Left kidney (tissue), 1 donor: ENCODE measurements at regions not wholly inside any gene's neighbourhood (a gene's known extent, or its start where the extent isn't known, plus 50 kb on each side); places are given as distances from the start of the nearest gene placed in this dataset.
"Not testable (repeated sequence)": the region's sequence is repeated elsewhere in the genome, so short reads cannot be mapped to it uniquely, and the experiment has no call there.

ENCODE experiments used
- DNase-seq: peaks from one replicate; pipeline ENCODE4 v3.0.0-alpha.2; 2013

- DNase-seq: no peak
Measured at GRCh38 chrX:117843749-117844148, 272.9 kb downstream of the KLHL13 start.

- DNase-seq: peak; percentile 36
Measured at GRCh38 chrX:117840645-117841044, 276.0 kb downstream of the KLHL13 start.

GRCh38 chrX:117839544-117839943, 277.1 kb downstream of the KLHL13 start:
- no peak for DNase-seq

GRCh38 chrX:117838581-117839331, 277.9 kb downstream of the KLHL13 start:
- DNase-seq: no peak

- no peak for DNase-seq
Measured at GRCh38 chrX:117835034-117835433, 281.6 kb downstream of the KLHL13 start.

- DNase-seq: no peak
Measured at GRCh38 chrX:117834076-117834475, 282.5 kb downstream of the KLHL13 start.

GRCh38 chrX:117821472-117821871, 295.1 kb downstream of the KLHL13 start:
- not testable (repeated sequence) for DNase-seq

- DNase-seq: no peak
Measured at GRCh38 chrX:117808426-117808825, 308.2 kb downstream of the KLHL13 start.

- DNase-seq: no peak
Measured at GRCh38 chrX:117803463-117803862, 313.1 kb downstream of the KLHL13 start.

GRCh38 chrX:117788339-117788738, 328.3 kb downstream of the KLHL13 start:
- DNase-seq: no peak

GRCh38 chrX:117771384-117771783, 345.2 kb downstream of the KLHL13 start:
- DNase-seq: no peak

- no peak for DNase-seq
Measured at GRCh38 chrX:117768861-117769604, 347.6 kb downstream of the KLHL13 start.

- DNase-seq: no peak
Measured at GRCh38 chrX:117765211-117765610, 351.4 kb downstream of the KLHL13 start.

GRCh38 chrX:117752745-117753144, 363.9 kb downstream of the KLHL13 start:
- no peak for DNase-seq

- no peak for DNase-seq
Measured at GRCh38 chrX:117751155-117751554, 365.5 kb downstream of the KLHL13 start.

- DNase-seq: no peak
Measured at GRCh38 chrX:117744958-117745357, 371.7 kb downstream of the KLHL13 start.

GRCh38 chrX:117743469-117744251, 372.9 kb downstream of the KLHL13 start:
- no peak for DNase-seq

- DNase-seq: peak; percentile 20
Measured at GRCh38 chrX:117713411-117713810, 403.2 kb downstream of the KLHL13 start.

GRCh38 chrX:117711782-117712181, 404.8 kb downstream of the KLHL13 start:
- DNase-seq: no peak

GRCh38 chrX:117707948-117708743, 408.5 kb downstream of the KLHL13 start:
- no peak for DNase-seq

- DNase-seq: no peak
Measured at GRCh38 chrX:117701050-117701449, 415.6 kb downstream of the KLHL13 start.

- DNase-seq: no peak
Measured at GRCh38 chrX:117689956-117690355, 426.7 kb downstream of the KLHL13 start.
